ENCODE measurements at regions not wholly inside any gene's neighbourhood (a gene's known extent, or its start where the extent isn't known, plus 50 kb on each side); places are given as distances from the start of the nearest gene placed in this dataset.

DNA sequence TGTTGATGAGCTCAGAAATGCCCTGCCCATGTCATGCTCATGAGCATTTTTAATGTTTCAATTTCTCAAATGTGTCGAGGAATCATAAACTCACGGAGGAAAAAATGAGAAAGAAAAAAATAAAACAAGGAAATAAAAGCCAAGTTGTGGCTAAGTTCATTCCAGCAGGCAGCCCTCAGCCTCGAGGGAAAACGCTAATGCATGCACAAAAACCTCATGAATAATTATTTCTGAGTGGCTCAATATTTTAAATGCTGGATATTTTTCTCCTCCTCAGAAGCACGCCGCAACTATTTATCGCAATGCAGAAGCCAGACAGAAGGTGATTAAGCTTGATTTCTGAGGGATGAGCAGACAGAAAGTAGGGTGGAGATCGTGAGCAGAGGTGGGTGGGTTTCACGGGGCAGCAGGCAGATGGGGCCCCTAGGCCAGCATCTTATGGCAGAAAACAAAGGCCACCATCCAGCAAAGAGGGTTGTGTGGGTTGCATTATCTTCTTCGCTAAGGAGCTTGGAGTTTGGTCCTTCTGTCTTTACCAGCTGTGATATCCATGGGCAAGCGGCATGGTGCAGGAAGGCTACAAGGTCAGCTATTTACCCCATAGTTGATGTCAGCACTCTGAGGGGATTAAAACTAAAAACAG is 151.5 kb upstream of the LRFN2 start:
- DNase-seq: no peak

DNA sequence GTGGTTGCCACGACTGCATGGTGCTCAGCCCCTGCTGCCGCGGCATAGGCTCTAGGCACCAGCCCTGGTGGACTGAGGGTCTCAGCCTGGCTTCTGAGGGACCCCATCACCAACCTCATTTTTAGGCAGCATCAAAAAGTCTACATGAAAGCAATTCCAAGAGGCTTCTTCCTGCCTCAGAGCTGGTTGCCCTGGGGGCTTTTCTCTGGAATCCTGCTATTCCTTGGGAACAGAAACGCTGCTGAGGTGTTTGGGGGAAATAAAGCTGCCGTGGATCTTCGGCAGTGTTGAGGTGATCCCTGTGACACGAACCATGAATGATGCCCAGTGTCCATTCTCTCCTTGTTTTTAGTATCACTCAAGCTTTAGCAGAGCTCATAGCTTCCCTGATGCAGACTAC is 148.4 kb upstream of the LRFN2 start:
- no peak for DNase-seq

DNA sequence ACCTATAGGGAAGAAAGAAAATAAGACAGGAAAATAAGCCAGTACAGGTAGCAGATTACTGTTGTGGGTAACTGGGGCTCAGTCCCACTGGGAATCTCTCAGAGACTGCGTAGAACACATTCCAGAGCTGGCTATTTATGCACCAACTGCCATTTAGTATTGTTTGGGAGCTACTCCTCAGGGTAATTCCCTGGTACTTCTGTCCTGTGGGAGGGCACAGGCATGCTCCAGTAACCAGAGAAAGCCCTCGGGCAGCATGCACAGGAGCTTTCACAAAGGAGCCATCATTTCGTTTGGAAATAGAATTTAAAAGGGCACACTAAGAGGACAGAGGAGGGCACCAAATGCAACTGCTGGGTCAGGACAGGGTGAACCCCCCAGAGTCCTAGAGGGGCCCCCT is 148.0 kb upstream of the LRFN2 start:
- no peak for DNase-seq

DNA sequence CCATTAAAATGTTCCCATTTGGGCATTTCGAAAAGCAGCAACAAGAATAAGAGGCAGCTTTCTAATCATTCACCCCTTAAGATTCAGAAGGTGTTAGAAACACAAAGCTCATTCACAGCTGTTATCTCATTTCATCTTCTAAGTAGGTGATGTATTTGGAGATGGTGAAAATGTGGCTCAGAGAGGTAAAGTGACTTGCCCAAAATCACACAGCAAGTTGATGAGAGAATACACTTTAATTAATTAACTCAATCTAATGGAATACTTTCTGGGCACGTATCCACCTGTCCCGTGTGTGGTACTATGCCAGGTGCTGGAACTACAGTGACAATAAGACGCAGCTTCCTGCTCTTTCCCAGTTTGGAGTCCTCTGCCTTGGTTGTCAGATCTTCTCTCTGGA is 147.4 kb upstream of the LRFN2 start:
- DNase-seq: no peak

DNA sequence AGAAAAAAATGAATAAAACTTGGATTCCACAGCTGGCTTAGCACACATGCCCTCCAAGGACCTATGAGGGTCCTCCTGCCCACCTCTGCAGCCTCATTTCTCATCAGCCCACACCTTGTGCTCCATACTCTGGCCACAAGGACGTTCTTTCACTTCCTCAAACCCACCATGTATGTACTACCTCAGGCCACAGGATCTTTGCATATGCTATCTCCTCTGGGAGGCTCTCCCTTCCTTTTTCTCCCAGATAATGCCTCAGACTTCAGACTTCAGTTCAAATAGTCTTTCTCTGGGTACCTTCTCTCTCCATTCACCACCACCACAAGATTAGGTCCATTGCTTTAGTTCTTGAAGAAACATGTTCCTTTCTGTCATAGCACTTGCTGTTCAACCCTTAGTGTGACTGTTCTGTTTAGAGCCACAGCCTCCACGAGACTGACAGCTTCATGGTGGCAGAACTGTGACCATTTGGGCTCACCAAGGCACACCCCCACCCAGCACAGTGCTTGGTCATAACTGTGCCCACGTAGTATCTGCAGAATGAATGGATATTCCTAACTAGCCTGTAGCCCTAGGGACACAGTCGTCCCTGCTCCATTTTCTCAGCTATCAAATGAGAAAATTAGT is 146.7 kb upstream of the LRFN2 start:
- DNase-seq: no peak

DNA sequence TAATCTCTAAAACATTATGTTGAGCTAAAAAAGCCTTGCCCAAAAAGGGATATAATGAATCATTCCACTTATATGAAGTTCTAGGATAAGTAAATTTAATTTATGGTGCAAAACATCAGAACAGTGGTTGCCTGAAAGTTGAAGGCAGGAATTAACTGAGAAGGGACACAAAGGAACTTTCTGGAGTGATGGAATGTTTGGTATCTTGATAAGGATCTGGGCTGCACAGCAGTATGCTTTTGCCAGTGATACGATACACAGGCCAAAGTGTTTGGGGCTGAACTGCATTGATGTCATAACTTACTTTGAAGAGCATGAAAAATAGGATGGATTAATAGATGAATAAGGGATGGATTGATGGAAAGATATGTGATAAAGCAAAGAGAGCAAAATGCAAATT is 146.1 kb upstream of the LRFN2 start:
- no peak for DNase-seq

DNA sequence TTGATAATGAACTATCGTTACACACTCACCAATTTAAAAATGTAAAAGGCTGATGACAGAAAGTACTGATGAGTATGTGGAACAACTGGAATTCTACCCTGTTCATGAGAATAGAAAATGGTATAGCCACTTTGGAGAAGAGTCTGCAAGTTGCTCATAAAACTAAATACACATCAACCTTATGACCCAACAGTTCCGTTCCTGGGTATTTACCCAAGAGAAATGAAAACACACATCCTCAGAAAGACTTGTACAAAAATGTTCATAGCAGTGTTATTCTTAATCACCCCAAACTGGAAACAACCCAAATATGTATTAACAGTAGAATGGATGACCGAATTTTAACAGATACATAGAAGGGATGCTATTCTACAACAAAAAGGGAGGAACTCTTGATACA is 145.7 kb upstream of the LRFN2 start:
- no peak for DNase-seq

DNA sequence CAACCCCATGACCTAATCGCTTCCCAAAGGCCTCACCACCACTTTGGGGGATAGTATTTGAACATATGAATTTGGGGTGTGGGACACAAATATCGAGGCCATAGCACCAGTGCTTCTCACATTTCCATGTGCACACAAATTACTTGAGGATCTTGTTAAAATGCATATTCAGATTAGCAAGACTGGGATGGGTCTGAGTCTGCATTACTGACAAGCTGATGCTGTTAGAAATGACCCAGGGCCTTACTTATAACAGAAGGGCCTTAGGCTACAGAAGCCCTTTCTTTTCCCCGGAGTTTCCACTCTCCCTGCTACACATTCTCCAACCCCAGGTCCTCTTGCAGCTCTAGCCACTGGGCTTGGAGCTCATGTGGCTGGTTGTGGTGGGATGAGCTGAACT is 141.5 kb upstream of the LRFN2 start:
- no peak for DNase-seq

DNA sequence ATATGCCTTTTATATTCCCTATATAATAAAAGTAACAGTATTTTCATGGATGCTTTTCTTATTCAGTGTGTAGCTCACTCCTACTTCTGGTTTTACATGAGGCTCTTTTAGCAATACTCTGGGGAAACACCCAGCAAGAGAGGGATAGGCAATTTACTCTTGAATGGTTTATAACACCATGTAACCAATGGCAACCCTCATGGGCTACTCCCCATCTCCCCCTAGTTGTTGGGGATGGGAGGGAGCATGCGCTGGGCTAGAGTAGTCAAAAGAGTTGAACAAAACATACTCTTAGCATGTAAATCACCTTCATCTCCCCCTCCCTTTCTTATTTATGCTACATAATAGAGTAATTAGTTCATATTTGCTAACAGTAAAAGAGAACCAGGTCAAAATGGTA is 140.1 kb upstream of the LRFN2 start:
- DNase-seq: no peak

DNA sequence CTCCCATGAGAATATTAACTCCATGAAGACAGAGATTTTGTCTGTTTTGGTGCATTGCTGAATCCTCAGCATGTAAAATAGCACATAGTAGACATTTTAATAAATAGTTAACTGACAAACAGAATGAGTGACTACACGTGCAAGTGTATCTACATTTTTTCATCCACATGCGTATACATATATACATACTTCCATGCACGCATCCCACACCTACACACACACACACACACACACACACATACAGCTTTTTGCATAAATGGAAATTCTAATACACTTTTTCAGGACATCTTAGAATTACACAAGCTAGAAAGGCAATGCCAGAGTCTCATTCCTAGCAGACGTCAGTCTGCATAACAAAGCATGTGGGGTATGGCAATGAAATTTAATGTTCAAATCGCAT is 139.7 kb upstream of the LRFN2 start:
- DNase-seq: no peak

DNA sequence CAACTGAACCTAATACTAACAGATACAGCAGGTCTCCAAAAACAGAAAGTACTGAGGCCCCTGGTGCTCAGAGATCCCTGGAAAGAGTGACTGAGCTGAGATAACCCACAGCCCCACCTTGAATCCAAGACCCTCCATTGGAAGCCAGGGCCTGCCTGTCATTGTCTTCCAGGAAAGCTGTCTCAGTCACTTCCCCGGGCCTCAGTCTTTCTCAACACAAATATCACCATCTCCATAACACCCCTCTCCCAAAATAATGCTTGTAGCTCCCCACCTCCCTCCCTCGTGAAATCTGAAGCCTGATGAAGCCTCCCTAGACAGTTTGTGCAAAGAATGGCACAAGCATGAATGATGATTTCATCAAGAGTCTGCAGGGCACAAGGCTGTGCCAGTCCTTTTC is 138.2 kb upstream of the LRFN2 start:
- DNase-seq: no peak

DNA sequence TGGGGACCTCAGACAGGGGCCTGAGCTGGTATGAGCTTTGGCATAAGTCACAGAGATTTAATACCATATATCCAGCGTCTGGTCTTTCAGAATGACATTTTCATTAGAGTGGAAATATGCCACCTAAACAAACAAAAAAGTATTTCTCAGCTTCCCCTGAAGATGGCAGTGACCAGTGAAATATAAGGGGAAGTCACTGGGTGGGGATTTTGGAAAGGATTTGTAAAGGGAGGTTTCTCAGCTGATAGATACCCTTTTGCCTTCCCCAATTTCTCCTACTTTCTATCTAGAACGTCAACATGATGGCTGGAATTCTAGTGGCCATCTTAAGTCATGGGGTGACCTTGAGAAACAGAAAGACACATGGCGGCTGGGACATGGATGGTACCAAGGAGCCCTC is 137.7 kb upstream of the LRFN2 start:
- DNase-seq: no peak

DNA sequence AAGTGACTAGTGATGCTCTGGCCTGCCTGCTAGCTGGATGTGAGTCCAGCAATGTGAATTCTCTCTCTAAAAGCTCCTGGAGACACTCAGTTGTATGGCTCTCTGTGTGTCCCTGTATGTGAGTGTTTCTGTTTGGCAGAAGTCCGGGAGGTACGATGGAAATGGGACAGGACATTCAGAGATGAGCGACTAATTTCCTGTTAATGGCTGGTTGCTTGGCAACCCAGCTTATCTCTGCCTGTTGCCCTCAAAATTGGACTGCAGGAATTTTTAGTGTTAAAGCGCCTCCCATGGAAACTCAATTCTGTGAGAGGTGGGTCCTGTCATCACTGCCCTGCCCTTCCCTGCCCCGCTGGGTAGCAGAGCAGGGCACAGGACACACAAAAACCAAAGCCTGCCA is 136.8 kb upstream of the LRFN2 start:
- DNase-seq: no peak

DNA sequence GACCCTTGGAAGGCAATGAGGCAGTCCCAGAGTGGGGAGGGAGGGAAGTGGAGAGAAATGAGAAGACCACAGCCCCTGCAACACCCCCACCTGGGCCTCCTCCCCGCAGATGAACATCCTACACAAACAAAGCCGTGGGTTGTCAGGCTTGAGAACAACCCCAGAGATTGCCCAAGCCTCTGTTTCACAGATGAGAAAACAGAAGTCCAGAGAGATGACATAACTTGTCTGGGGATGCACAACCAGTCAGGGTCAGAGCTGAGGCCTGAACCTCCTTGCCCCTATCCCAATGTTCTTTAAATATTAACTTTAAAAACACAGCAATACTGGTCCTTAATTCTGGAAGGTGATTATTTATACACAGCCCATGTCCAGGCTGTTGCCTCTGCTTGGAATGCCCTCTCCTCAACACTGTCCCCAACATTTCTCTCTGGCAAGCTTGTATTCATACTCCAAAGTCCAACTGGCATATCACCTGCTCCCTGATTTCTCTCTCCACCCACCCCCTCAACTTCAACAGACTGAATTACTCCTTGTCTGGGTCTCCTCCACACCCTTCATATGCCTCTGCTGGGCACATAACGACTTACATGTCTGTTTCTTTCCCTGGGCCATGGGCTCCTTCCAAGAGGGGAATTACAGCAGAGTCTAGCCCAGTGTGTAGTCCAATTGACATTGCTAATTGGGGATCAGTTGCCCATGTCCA is 135.5 kb upstream of the LRFN2 start:
- DNase-seq: no peak

DNA sequence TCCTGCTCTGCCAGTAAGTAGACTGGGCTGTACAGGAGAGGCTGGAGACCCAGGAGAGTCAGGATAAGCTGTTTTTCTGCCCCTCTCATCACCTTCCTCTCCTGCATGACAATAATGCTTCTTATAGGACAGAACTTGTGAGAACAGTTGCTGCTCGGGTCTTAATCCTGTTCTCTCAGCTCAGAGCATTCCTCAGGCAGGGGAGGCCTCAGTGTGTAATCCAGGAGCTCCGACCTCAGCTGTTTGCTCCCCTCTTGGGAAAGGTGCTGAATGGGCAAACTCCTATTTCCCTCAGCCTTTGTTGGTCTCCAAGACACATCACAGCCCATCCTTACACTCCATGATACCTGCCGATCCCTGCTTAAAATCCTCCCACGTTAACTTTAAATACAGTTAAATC is 134.9 kb upstream of the LRFN2 start:
- no peak for DNase-seq

DNA sequence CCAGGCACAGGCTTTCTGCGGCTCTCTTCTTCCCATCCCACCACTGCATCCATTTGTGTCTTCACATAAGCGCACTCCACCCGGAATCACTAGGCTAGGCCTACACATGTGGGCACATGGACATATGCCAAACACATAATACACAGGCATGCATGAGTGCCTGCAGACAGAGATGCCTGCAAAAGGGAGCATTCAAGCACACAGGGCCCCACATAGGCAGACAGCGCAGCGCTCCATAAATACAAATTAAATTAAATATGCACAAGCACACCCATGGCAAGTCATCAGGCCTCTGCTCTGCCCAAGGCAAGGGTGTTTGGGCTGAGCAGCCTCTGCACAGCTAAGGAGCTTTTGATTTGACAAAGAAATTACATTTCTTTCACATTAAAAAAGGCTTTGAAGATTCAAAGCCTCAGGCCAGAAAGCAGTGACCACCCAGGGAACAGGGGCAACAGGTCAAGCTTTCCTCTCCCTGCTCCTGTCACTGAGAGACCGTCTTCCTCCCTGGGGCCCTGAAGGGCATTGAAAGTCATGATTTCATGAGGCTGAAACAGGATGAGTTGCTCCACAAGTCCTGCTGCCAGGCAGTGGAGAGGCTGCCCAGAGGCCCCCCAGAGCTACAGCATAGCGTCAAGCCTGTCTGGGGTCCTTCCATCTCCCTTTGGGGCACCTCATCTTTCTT is 134.2 kb upstream of the LRFN2 start:
- DNase-seq: no peak

DNA sequence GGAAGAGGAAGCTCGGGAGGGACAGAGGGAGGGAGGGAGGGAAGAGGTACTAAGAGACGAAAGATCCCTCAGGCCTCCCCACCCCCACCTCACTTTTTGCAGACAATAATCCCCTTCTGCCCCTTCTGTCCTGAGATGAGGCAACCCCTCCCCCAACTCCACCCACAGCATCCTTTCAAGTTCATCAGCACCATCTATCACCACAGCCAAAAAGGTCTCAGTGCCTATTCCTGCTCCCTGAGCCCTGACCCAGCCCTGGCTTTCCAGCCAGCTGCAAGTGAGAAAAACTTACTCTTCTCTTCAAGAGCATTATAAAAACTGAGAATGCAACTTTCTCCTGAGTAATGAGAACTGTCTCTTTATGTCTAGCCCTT is 133.2 kb upstream of the LRFN2 start:
- DNase-seq: no peak

DNA sequence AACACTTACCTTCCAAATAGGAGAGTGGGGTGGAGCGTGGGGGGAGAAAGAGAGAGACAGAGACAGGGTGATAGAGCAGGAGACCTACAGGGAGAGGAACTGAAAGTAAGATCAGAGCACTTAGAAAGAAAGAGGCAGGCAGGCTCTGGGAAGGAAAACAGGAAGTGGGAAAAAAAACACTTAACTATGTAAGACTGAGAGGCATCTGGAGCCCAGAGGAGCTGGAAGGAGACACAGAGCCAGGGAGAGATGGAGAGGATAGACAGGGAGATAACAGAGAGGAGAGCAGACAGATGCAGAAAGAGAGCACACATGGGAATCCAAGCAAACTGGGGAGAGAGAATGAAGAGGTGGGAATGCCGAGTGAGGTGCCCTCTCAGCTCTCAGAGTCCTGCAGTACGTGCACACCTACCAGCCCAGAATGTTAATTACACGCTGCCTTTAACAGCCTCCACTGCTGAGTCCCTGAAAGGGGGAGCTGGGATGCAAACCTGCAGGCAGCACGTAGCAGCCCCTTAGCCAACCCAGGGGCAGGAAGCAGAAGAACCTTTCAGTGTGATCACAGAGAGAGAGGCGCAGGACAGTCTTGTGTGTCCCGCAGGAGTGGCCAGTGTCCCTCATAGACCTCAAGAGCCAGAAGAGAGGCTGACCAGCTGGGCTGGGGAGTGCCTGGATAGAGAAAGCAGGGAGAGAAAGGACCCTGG is 132.7 kb upstream of the LRFN2 start:
- DNase-seq: no peak

DNA sequence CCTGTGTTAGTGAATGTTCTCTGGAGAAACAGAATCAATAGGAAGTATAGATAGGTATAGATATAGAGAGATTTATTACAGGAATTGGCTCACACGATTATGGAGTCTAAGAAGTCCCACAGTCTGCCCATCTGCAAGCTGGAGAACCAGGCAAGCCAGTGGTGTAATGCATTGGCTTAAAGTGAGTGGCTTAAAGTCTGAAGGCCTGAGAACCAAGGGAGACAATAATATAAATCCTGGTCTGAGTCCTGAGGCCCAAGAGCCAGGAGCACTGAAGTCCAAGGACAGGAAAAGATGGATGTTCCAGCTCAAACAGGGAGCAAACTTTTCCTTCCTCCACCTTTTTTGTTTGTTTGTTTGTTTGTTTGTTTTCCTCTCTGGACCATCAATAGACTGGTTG is 131.2 kb upstream of the LRFN2 start:
- DNase-seq: no peak

DNA sequence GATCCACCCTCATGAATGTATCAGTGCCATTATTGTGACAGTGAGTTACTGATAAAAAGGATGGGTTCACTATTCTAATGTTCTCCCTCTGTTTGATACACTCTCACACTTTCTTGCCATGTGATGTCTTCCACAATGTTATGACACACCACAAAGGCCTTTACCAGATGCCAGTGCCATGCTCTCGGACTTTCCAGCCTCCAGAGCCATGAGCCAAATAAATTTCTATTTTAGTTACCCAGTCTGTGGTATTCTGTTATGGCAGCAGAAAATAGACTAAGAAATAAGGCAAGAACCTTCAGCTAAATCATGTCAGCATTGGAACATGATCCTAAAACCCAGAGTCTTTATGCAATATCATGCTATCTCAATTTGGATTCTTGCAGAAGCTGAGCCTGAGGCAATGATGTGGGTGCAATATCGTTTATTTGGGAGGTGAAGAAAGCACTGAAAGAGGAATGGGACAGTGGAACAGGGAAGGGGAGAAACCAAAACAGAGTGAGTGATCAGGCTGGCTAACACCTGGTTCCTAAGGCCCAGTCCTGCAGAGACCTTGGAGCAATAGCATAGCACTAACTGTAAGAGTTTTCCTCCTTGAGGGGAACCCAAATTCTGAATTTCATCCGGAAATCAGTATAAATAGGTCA is 130.4 kb upstream of the LRFN2 start:
- DNase-seq: no peak

DNA sequence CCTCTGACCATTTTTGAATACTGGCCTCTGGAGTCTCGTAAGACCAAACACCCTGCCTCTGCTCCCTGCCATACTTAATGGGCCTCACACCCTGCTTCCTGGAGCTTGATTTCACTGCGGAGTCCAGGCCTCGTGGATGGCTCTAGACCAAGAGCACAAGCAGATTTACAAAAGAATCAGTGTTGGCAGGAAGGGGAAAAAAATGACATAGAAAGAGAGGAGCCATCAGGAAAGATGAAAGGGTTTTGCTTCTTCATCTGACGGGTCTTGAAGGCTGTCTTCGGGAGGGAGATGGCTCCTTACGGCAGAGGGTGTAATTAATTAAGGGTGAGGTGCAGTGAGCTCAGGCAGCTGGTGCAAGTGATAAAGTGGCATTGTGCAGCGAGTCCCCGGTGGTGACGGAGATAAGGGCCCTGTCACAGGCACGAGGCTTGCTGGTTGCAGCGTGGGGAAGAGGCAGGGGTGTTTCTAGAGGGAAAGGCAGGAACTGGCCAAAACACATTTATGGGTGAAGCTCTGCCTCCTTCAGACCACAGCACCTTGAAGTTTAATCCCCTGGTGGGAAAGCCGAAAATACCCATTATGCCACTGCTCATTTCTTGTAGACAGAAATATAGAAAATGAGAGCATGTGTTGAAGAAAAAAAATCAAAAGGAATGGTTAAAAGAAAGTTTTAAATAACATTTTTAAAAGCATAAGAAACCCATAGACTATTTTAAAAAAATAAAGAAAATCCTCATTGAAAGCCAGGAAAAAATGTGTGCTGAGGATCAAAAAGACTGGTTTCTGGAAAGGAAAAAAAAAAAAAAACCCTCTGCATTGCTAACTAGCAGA is 128.6 kb upstream of the LRFN2 start:
- no peak for DNase-seq
